BJ (cell line): ENCODE measurements at regions not wholly inside any gene's neighbourhood (a gene's known extent, or its start where the extent isn't known, plus 50 kb on each side); places are given as distances from the start of the nearest gene placed in this dataset.

ENCODE experiments used
- CTCF ChIA-PET: fragments of 350-600 bp; formaldehyde crosslinking; extraction: SDS; loops from one replicate; lab custom pipeline; 2021; ENCODE audit warnings: antibody characterized with exemption, inconsistent platforms; lab: Yijun Ruan, JAX
- POLR2A ChIA-PET: fragments of 300-600 bp; sonication (Branson Sonifier 250); formaldehyde crosslinking; extraction: SDS; loops from one replicate; lab custom pipeline; 2021; ENCODE audit warnings: antibody characterized with exemption; lab: Charles Lee
- DNase-seq: peaks from one replicate; pipeline ENCODE4 v3.0.0-alpha.2; 2011; ENCODE audit warnings: low read depth
- H3K27me3 ChIP-seq: 2 replicates; pipeline ENCODE4 v1.6.0; 2011; ENCODE audit warnings: low read length; ENCODE audit not compliant: control insufficient read depth, insufficient read depth
- H3K36me3 ChIP-seq: 2 replicates; pipeline ENCODE4 v1.5.1; 2011; ENCODE audit warnings: low read length; ENCODE audit not compliant: control insufficient read depth, insufficient read depth
- H3K4me3 ChIP-seq: 2 replicates; pipeline ENCODE4 v1.5.1; 2011; ENCODE audit warnings: low read depth, mild to moderate bottlenecking, control low read depth, low read length
- TF ChIP-seq, protein P1 (sequence below): IDR thresholded peaks from 2 replicates; pipeline ENCODE4 v1.5.1; 2011; ENCODE audit warnings: low read depth, mild to moderate bottlenecking, control low read depth, inconsistent platforms, low read length, moderate library complexity; ENCODE audit not compliant: insufficient read depth

DNA sequence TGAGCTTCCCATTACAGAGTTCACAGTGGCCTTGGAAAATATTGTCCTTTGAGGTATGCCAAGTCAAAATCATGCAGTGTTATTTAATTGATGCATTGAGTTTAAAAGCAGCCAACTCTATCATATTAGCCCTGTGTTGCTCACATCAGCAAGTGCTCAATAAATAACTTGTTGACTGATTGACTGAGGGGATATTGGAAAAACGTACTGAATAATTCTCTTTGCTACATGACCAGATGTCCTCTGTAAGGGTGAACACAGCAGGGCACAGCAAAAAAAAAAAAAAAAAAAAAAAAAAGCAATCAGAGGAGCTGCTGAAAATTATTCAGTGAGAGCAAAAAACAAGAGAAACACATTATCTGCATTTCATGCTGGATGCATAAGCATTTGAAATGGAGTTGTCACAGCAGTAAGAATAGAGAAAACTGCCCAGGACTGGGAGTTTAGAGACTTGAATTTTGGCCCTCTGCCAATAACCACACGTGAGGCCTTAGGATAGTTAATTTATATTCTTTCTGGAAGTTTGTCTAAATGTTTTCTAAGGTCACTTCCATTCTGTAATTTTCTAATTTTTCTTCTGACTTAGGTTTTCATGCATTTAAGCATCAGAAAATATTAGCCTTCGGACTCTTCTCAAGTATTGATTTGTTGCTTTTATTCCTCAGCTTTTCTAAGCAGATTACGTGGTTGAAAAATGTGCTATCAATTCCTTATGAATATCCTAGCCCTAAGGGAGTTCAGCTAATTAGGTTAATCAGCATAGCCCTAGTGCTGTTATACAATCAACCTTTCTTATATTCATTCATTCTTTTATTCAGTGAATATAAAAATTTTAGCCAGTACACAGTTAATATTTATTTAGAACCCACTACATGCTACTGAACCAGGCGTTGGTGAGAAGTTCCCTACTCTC is 246.8 kb upstream of the STXBP5 start:
- CTCF ChIA-PET = no interaction called here
- POLR2A ChIA-PET = no interaction called here
- TF ChIP-seq, protein P1, sequence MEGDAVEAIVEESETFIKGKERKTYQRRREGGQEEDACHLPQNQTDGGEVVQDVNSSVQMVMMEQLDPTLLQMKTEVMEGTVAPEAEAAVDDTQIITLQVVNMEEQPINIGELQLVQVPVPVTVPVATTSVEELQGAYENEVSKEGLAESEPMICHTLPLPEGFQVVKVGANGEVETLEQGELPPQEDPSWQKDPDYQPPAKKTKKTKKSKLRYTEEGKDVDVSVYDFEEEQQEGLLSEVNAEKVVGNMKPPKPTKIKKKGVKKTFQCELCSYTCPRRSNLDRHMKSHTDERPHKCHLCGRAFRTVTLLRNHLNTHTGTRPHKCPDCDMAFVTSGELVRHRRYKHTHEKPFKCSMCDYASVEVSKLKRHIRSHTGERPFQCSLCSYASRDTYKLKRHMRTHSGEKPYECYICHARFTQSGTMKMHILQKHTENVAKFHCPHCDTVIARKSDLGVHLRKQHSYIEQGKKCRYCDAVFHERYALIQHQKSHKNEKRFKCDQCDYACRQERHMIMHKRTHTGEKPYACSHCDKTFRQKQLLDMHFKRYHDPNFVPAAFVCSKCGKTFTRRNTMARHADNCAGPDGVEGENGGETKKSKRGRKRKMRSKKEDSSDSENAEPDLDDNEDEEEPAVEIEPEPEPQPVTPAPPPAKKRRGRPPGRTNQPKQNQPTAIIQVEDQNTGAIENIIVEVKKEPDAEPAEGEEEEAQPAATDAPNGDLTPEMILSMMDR = no peak

DNA sequence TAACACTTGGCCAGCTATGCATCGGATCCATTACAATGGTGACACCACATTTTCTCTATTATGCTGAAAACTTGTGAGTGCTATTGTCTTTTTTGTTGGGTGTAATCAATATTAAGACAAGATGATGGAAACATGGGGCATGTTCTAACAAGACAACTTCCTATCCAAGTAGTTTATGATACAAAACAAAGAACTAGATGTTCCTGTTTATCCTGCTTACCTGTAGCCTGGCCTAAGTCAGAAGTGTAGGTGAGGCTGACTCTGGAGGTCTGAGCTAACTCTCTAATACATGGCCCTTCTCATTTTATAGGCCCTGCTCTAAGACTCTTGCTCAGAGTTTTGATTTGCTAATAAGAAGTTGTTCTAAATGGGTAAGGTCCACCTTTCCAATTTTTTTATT is 242.4 kb upstream of the STXBP5 start:
- ChIA-PET CTCF (no interaction called here), POLR2A (no interaction called here)
- DNase-seq = no peak
- no peaks in the 10 kb centered on the region for H3K36me3 ChIP-seq
- TF ChIP-seq, protein P1 = no peak
- no peaks in the 10 kb centered on the region for H3K27me3 ChIP-seq
- no peak overlapping the region for H3K4me3 ChIP-seq

More for the DNA sequence above, 246.8 kb upstream of the STXBP5 start:
- H3K4me3 ChIP-seq = no peak overlapping the region
- no peaks in the 10 kb centered on the region for H3K36me3 ChIP-seq
- no peaks in the 10 kb centered on the region for H3K27me3 ChIP-seq
- no peak for DNase-seq

DNA sequence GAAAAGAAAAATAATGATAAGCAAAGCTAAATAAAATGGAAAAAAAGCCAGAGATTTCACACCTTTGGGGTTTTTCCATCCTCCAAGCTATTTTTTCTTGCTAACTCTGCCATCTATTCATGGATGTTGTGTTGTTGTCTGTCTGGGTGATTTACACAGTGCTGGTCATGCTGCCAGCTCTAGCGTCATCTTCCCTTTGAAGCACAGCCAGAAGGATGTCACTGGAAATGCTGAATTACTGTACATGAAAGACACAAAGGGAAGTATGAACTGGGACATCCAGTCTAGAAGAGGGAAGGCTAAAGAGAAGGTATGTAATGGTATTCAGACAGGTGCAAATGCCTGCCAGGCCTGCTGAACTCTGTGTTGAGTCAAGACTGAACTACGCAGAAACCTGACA is 241.9 kb upstream of the STXBP5 start:
- TF ChIP-seq, protein P1 = no peak
- ChIA-PET CTCF (no interaction called here), POLR2A (no interaction called here)
- H3K36me3 ChIP-seq = no peaks in the 10 kb centered on the region
- H3K27me3 ChIP-seq = no peaks in the 10 kb centered on the region
- no peak overlapping the region for H3K4me3 ChIP-seq
- DNase-seq = no peak

DNA sequence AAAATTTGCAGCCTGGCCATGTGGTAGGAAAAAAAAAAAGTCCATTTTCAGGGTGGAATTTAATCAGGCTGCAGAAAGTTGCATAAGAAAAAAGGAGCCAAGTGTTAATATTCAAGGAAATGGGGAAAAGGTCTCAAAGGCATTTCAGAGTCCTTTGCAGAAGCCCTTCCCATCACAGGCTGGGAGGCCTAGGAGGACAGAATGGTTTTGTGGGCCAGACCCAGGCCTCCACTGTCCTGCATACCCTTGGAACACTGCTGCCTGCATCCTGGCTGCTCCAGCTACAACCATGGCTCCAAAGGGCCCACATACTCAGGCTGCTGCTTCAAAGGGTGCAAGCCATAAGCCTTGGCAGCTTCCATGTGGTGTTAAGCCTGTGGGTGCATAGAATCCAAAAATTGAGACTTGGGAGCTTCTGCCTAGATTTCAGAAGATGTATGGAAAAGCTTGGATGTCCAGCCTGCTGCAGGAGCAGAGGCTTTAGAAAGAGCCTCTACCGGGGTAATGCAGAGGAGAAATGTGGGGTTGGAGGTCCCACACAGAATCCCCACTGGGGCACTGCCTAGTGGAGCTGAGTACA is 239.0 kb upstream of the STXBP5 start:
- DNase-seq = no peak
- CTCF ChIA-PET = interaction anchor here (0.7 kb wide), 1 partner anchor 10 kb away, joined by 3 read pairs; no protein-coding TSS in a partner anchor
- TF ChIP-seq, protein P1 = no peak

DNA sequence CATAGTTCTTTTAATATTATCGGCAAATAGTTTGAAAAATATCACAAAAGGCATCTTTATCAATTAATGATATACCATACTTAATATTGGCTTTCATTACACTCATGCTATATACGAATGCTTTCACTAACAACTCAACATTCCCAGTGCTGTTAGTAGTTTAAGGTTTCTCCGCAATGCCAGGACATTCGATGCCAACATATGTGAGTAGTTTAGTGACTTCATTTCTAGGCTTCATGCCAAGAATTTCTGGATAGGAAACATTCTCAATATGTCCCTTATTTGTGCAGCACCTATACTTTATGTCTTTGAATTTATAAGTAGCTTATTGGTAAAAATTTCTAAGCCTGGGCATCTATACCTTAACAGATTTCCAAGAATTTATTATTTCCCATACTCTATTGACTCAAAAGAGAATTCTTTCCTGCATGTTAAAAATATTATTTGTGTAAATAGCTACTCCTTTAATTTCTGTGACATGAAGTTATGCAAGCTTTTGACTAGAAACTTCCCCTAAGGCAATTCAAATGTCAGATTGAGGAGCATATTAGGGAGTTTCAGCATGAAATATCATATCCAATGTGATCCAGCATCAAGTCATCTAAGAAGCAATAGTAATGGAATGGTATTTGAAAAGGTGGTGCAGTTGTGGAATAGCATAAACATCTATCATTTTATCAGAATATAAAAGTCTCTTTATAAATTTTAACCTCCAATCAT is 236.0 kb upstream of the STXBP5 start:
- Histone ChIP-seq H3K36me3 (no peaks in the 10 kb centered on the region), H3K27me3 (no peaks in the 10 kb centered on the region), H3K4me3 (no peak overlapping the region)
- peak; percentile 36 for DNase-seq
- TF ChIP-seq, protein P1 = no peak
- POLR2A ChIA-PET = no interaction called here
- CTCF ChIA-PET = no interaction called here

More for the DNA sequence above, 239.0 kb upstream of the STXBP5 start:
- no peak overlapping the region for H3K4me3 ChIP-seq
- no peaks in the 10 kb centered on the region for H3K27me3 ChIP-seq
- H3K36me3 ChIP-seq = no peaks in the 10 kb centered on the region
- POLR2A ChIA-PET = no interaction called here
